ENCODE measurements at regions not wholly inside any gene's neighbourhood (a gene's known extent, or its start where the extent isn't known, plus 50 kb on each side); places are given as distances from the start of the nearest gene placed in this dataset.
"Not testable (repeated sequence)": the region's sequence is repeated elsewhere in the genome, so short reads cannot be mapped to it uniquely, and the experiment has no call there.

DNA sequence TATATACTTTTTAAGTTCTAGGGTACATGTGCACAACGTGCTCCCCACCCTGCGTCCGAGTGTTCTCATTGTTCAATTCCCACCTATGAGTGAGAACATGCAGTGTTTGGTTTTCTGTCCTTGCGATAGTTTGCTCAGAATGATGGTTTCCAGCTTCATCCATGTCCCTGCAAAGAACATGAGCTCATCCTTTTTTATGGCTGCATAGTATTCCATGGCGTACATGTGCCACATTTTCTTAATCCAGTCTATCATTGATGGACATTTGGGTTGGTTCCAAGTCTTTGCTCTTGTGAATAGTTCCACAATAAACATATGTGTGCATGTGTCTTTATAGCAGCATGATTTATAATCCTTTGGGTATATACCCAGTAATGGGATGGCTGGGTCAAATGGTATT, 148.1 kb upstream of the CHST15 start:
- TF ChIP-seq, protein P1, sequence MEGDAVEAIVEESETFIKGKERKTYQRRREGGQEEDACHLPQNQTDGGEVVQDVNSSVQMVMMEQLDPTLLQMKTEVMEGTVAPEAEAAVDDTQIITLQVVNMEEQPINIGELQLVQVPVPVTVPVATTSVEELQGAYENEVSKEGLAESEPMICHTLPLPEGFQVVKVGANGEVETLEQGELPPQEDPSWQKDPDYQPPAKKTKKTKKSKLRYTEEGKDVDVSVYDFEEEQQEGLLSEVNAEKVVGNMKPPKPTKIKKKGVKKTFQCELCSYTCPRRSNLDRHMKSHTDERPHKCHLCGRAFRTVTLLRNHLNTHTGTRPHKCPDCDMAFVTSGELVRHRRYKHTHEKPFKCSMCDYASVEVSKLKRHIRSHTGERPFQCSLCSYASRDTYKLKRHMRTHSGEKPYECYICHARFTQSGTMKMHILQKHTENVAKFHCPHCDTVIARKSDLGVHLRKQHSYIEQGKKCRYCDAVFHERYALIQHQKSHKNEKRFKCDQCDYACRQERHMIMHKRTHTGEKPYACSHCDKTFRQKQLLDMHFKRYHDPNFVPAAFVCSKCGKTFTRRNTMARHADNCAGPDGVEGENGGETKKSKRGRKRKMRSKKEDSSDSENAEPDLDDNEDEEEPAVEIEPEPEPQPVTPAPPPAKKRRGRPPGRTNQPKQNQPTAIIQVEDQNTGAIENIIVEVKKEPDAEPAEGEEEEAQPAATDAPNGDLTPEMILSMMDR (optimal IDR thresholded peaks at IDR 0.05 in 1 of 3, IDR thresholded peaks at IDR 0.05 in 1 of 3, conservative IDR thresholded peaks at IDR 0.05 in 1 of 3; ENCODE audit: extremely low read depth in 1 of 3, insufficient read depth in 2 of 3, low read length in 3 of 3) = not testable (repeated sequence)
- not testable (repeated sequence) for TF ChIP-seq EZH2 (IDR thresholded peaks at IDR 0.05; ENCODE audit: low read length)
